Stimulated activated CD8-positive, alpha-beta memory T cell treated with anti-CD3 and anti-CD28 coated beads, Interleukin-7, amount 100 ng/mL, for 4 hours (primary cell): ENCODE measurements at regions not wholly inside any gene's neighbourhood (a gene's known extent, or its start where the extent isn't known, plus 50 kb on each side); places are given as distances from the start of the nearest gene placed in this dataset.
"Not testable (repeated sequence)": the region's sequence is repeated elsewhere in the genome, so short reads cannot be mapped to it uniquely, and the experiment has no call there.

Experiments used
- DNase-seq, 2 donors: peaks; one replicate each; pipeline ENCODE4 v3.0.0-alpha.2; 2020; ENCODE audit warnings: low read depth in 2 of 2

- no peak for DNase-seq
Measured at GRCh38 chr6:137655291-137655690, 161.1 kb upstream of the OLIG3 start.

DNA sequence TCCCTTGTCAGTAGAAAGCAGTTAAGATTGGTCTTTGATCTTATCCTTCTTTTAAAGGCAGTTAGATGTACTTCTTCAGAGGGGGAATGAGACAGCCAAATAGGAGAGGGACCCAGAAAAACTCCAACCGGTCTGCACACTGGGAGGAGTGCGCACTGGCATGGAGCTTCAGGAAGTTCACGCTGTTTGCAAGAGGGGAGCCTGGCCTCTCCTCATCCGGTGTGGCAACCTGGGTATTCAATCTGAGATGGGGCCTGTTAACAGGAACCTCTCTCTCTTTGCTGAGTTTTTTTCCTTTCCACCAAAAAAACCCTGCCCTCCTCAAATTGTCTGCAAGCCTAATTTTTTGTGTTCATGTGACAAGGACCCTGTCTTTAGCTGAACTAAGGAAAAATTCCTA lies 162.5 kb upstream of the OLIG3 start:
- no peak for DNase-seq

DNA sequence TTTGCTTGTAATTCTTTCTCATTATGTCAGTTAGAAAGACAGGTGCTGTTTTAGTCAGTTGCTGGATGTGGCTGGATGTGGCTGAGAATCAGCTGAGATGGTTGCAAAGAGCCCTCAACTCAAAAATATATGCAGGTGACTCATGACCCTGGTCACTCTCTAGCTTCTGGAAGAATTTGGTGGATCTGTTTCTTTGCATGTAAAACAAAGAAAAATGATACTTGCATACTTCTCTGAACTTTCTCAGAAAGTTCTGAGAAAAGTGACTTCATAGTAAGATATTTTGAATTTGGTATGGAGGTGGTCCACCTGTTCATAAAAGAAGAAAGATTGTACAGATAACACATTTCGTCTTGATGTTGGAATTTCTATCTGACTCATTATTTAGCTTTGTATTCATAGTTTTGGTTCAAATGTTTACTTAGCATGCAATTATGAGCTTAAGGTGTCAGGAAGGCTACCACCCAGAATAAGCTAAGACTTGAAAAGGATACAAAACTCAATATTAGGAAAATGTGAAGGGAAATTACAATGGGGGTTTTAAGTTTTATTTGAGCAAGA lies 163.2 kb upstream of the OLIG3 start:
- DNase-seq = no peak

DNA sequence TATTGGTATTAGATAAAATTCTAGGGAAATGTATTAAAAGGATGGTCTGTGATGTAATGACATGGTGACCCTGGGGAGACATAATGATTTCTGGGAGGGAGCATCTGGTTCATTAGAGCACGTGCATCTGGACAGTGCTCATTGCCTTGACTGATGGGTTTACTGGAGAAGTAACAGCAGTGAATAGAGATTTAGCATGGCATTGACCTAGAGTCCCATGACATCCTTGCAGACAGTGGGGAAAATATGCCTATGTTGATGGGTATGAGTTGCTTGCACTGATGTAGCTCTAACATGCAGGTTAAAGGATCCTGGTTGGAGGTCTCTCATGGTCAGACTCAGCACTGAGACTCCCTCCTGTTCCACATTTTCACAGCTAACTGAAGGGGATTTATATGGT lies 164.1 kb upstream of the OLIG3 start:
- no peak for DNase-seq

DNA sequence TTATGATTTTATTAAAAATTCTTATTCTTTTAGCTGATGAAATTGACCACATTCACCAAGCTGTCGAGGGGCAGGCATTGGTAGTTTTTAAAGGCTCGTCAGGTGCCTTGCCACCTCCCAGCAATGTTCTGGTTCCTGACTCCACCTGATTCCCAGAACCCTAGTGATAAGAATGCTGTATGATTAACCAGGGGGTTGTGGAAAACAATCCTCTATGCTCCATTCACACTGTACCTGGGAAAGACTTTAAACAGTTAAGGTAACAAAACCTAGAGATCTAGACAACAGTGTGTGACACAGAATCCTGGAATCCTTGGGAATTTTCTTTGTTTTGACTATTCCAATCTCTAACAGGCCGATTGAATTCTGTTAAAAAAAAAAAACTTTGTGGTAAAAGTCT lies 165.7 kb upstream of the OLIG3 start:
- DNase-seq = no peak

GRCh38 chr6:137660296-137660731 lies 166.1 kb upstream of the OLIG3 start:
- no peak for DNase-seq

GRCh38 chr6:137661601-137662000 lies 167.4 kb upstream of the OLIG3 start:
- DNase-seq = peak; percentile 12 to 42

GRCh38 chr6:137664183-137664582 lies 170.0 kb upstream of the OLIG3 start:
- no peak for DNase-seq

- no peak for DNase-seq
Measured at GRCh38 chr6:137665342-137665934, 171.2 kb upstream of the OLIG3 start.

- DNase-seq = no peak
Measured at GRCh38 chr6:137666202-137666774, 172.1 kb upstream of the OLIG3 start.

GRCh38 chr6:137673603-137674002 lies 179.4 kb upstream of the OLIG3 start:
- no peak for DNase-seq

GRCh38 chr6:137676888-137677287 lies 182.7 kb upstream of the OLIG3 start:
- DNase-seq = no peak

- no peak for DNase-seq
Measured at GRCh38 chr6:137677709-137678108, 183.5 kb upstream of the OLIG3 start.

- no peak for DNase-seq
Measured at GRCh38 chr6:137678451-137678850, 184.3 kb upstream of the OLIG3 start.

DNA sequence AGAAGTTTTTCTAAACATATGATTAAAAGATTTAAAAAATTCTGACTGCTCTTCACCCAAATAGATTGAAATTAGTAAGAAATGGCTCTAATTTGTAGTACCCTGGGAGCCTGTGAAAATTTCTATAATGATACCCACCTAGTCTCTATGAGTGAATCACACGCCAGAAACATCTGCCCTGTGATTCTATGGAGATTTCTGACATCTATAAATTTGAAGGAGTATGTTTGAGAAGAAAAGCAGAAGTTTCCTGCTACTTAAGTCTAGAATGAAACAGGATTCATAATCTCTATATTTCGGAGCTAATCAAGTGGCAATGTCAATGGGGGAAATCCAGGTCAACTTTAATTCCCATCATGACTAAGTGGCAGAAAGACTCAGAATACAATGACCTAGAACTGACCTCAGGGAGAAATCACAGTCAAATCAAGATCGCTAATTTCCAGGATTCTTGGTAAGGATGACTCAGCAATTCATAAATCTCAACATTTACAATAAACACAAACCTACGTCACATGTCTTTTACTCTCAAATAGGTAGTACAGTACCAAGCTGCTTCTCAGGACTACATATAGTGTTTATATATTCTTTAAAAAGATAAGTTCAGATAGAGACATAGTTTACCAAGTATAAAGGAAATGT lies 186.2 kb upstream of the TNFAIP3 start:
- no peak for DNase-seq

- no peak for DNase-seq
Measured at GRCh38 chr6:137681445-137682009, 185.5 kb upstream of the TNFAIP3 start.

GRCh38 chr6:137682658-137683057 lies 184.4 kb upstream of the TNFAIP3 start:
- DNase-seq = not testable (repeated sequence)

- DNase-seq = no peak
Measured at GRCh38 chr6:137683916-137684315, 183.1 kb upstream of the TNFAIP3 start.

DNA sequence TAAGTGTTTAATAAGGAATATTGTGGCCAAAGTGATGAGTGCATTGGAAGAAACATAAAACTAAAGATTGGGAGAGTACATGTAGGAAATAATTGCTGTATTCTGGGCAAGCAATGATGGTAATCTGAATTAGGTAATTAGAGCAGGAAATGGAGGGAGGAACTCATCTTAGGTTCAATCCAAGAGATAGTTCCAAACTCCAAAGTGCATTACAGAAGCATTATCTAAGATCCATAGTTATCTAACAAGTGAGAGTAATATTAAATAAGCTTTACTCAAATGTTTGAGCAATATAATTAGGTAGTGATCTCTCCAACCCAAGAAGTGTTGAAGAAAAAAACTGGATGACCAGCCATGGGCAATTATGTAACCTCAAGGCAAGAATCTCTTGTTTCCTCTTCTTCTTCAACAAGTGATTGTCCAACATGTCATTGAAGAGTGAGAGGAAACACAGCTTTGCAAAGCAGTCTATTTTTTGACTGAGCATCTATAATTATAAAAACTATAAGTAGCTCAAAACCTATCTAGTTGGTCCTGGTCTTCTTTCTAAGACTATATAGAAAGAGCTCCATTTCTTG lies 181.2 kb upstream of the TNFAIP3 start:
- DNase-seq = no peak

DNA sequence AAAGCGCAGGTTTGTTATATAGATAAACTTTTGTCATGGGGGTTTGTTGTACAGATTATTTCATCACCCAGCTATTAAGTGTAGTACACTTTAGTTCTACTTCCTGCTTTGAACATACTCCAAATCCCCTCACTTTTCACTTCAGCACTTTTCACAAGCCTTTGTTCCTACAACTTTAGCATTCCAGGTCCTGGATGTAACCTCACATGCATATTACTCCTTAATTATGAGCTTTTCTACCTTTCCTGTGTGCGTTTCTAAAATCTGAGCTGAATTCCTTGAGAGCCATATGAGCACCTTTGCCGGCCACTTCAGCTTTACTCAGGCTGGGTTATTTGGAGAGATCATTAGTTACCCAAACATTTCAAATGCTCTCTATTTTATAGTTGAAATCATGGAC lies 179.2 kb upstream of the TNFAIP3 start:
- no peak for DNase-seq

DNA sequence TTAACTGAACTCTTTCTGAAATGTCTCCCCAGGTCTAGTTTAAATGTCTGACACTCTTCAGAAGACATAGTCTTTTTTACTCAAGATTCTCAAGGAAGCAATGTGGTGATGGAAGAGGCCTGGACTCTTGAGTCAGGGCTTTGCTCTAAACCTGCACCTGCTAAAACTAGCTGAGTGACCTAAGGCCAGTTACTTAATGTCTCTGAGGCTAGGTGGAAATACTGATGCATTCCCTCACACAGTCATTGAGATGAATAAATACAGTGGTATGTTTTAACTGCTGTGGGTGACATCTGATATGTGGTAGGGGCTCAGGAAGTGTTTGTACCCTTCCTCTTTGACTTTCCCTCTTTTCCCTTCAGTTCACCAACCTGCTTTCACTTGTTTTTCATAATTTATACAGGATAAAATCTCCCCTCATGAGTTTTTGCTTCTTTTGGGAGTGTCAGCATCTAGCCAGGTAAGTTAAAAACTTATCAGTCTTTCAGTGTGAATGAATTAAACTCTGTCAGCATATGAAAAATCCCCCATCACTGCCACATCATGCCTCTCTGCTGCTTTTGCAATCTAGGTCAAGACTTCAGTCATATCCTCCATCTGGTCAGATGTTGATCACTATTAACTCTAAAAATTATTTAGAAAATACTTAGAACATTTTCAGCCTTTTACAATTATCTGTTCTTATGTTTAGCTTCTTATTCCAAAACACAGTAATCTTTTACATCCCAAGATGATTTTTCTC lies 178.7 kb upstream of the TNFAIP3 start:
- DNase-seq = no peak

DNA sequence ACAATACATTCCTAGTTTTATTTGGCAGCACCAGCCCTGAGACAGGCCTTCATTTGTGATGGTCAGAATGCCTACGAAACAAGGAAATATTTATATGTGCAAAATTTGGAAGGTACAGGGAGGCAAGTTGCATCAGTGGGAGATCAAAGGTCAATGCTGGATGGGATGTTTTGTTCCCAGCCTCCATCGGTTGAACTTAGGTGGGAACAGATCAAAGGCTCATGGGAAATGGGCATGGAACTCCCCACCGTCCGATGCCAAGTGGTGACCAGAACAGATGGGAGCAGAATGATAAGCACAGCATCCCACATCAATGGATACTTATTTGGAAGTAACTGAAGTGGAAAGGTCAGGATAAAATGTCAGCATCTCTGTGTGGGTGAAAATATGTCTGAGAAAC lies 177.7 kb upstream of the TNFAIP3 start:
- DNase-seq = no peak
